ENCODE measurements at regions not wholly inside any gene's neighbourhood (a gene's known extent, or its start where the extent isn't known, plus 50 kb on each side); places are given as distances from the start of the nearest gene placed in this dataset.

GRCh38 chr9:129479631-129480011 is 141.3 kb downstream of the C9orf50 start:
- no peaks in the 10 kb centered on the region for H3K36me3 ChIP-seq (replicated peaks)
- TF ChIP-seq, protein P1, sequence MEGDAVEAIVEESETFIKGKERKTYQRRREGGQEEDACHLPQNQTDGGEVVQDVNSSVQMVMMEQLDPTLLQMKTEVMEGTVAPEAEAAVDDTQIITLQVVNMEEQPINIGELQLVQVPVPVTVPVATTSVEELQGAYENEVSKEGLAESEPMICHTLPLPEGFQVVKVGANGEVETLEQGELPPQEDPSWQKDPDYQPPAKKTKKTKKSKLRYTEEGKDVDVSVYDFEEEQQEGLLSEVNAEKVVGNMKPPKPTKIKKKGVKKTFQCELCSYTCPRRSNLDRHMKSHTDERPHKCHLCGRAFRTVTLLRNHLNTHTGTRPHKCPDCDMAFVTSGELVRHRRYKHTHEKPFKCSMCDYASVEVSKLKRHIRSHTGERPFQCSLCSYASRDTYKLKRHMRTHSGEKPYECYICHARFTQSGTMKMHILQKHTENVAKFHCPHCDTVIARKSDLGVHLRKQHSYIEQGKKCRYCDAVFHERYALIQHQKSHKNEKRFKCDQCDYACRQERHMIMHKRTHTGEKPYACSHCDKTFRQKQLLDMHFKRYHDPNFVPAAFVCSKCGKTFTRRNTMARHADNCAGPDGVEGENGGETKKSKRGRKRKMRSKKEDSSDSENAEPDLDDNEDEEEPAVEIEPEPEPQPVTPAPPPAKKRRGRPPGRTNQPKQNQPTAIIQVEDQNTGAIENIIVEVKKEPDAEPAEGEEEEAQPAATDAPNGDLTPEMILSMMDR (IDR thresholded peaks at IDR 0.05; ENCODE audit: low read depth, low read length, missing control alignments), result no peak
- DNase-seq, result no peak
- H3K4me3 ChIP-seq (ENCODE audit: low read depth, low read length), result no peak overlapping the region
- in situ Hi-C loops (cut with HindIII; ENCODE audit: low pct_ligation_motif_present, low sequenced_read_pairs), result no loop called here
- no peak overlapping the region for H3K27ac ChIP-seq
- no peaks in the 10 kb centered on the region for H3K27me3 ChIP-seq (replicated peaks)

GRCh38 chr9:129478961-129479630 is 141.8 kb downstream of the C9orf50 start:
- TF ChIP-seq, protein P1 (IDR thresholded peaks at IDR 0.05; ENCODE audit: low read depth, low read length, missing control alignments), result no peak
- DNase-seq, result no peak
- Histone ChIP-seq H3K27ac (no peak overlapping the region), H3K36me3 (replicated peaks) (no peaks in the 10 kb centered on the region), H3K4me3 (ENCODE audit: low read depth, low read length) (no peak overlapping the region), H3K27me3 (replicated peaks) (no peaks in the 10 kb centered on the region)
- in situ Hi-C loops (cut with HindIII; ENCODE audit: low pct_ligation_motif_present, low sequenced_read_pairs), result no loop called here

- no peak overlapping the region for H3K27ac ChIP-seq
- in situ Hi-C loops (cut with HindIII; ENCODE audit: low pct_ligation_motif_present, low sequenced_read_pairs), result no loop called here
- no peak for DNase-seq
- H3K36me3 ChIP-seq (replicated peaks), result no peaks in the 10 kb centered on the region
- TF ChIP-seq, protein P1 (IDR thresholded peaks at IDR 0.05; ENCODE audit: low read depth, low read length, missing control alignments), result no peak
- no peaks in the 10 kb centered on the region for H3K27me3 ChIP-seq (replicated peaks)
- H3K4me3 ChIP-seq (ENCODE audit: low read depth, low read length), result no peak overlapping the region
Measured at GRCh38 chr9:129478461-129478860, 142.4 kb downstream of the C9orf50 start.

DNA sequence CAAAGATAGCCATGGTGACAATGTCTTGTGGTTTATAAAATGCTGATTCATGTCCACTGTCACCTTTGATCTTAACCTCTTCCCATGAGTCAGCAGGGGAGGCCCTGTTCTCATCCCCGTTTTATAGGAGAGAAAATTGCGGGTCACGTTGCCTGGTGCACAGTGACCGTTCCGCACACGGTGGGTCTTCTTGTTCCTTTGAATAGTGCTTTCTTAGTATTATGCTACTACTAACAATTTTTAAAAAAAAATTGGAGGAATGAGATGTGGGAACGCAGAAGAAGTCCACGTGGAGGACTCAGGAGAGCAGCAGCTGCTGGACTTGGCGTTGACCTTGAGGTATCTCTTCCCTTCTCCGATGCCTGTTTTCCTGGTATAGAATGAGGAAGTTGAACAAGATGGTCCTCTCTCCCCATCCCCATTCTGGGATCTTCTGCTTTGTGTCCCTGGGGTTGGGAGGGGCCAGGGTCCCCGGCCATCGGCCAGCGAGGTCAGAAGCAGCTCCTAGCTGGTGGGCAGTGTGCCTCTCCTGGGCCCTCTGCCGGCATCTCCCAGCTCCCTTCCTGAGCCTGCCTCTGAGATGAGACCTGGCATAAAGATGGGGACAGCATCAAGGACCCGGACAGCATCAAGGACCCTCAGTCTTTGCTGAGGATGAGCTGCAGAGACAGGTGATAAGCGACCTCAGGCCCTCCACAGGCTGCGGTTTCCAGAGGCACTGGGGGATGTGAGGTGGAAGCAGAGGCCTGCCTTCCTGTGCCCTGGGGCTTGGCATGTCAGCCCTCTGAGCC is 143.9 kb downstream of the C9orf50 start:
- in situ Hi-C loops (cut with HindIII; ENCODE audit: low pct_ligation_motif_present, low sequenced_read_pairs), result no loop called here
- H3K27ac ChIP-seq, result no peak overlapping the region
- H3K4me3 ChIP-seq (ENCODE audit: low read depth, low read length), result no peak overlapping the region
- DNase-seq, result no peak
- no peaks in the 10 kb centered on the region for H3K27me3 ChIP-seq (replicated peaks)
- no peaks in the 10 kb centered on the region for H3K36me3 ChIP-seq (replicated peaks)
- TF ChIP-seq, protein P1 (IDR thresholded peaks at IDR 0.05; ENCODE audit: low read depth, low read length, missing control alignments), result peak; percentile 10

DNA sequence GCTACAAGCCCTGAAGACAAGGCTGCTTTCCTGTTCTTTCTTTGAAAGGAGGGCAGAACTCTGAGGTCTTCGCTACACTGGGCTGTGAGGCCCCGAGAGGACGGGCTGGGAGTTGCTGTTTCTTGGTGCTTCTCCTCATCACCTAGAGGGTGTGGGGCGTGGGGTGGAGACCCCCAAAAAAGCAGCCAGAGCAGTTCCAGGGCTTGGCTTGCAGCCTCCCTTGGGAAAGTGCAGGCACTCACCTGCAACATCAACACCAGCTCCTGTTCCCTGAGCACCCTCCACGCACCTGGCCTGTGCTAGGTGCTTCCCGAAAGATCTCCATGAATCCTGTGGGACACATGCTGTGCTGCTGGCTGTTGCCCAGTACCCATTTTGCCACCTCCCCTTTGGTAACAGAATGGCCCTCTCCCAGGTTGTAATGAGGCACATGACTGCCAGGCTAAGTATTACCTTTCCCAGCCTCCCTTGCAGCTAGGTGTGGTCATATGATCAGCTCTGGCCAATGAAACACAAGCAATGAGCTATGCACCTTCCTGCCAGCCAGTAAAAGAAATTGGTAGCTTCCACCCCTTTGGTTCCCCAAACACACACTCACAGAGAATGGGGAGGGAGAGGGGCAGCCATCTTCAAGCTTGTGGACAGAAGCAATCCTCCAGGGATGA is 146.0 kb downstream of the C9orf50 start:
- H3K36me3 ChIP-seq (replicated peaks), result no peaks in the 10 kb centered on the region
- H3K27me3 ChIP-seq (replicated peaks), result no peaks in the 10 kb centered on the region
- H3K4me3 ChIP-seq (ENCODE audit: low read depth, low read length), result no peak overlapping the region
- no peak for DNase-seq
- in situ Hi-C loops (cut with HindIII; ENCODE audit: low pct_ligation_motif_present, low sequenced_read_pairs), result no loop called here
- TF ChIP-seq, protein P1 (IDR thresholded peaks at IDR 0.05; ENCODE audit: low read depth, low read length, missing control alignments), result no peak
- H3K27ac ChIP-seq, result no peak overlapping the region

Data from brain microvascular endothelial cell (primary cell).